GM12864 (cell line): ENCODE measurements at regions not wholly inside any gene's neighbourhood (a gene's known extent, or its start where the extent isn't known, plus 50 kb on each side); places are given as distances from the start of the nearest gene placed in this dataset.

ENCODE experiments used
- DNase-seq: peaks from one replicate; pipeline ENCODE4 v3.0.0-alpha.2; 2011; ENCODE audit warnings: low read depth
- H3K4me3 ChIP-seq: 2 replicates; pipeline ENCODE4 v1.5.1; 2011; ENCODE audit warnings: mild to moderate bottlenecking, low read depth, low read length, control low read depth
- TF ChIP-seq, protein P1 (sequence below): IDR thresholded peaks from 2 replicates; pipeline ENCODE4 v1.5.1; 2011; ENCODE audit warnings: low read depth, mild to moderate bottlenecking, moderate library complexity, low read length, control low read depth, inconsistent platforms; ENCODE audit errors: missing control alignments

DNA sequence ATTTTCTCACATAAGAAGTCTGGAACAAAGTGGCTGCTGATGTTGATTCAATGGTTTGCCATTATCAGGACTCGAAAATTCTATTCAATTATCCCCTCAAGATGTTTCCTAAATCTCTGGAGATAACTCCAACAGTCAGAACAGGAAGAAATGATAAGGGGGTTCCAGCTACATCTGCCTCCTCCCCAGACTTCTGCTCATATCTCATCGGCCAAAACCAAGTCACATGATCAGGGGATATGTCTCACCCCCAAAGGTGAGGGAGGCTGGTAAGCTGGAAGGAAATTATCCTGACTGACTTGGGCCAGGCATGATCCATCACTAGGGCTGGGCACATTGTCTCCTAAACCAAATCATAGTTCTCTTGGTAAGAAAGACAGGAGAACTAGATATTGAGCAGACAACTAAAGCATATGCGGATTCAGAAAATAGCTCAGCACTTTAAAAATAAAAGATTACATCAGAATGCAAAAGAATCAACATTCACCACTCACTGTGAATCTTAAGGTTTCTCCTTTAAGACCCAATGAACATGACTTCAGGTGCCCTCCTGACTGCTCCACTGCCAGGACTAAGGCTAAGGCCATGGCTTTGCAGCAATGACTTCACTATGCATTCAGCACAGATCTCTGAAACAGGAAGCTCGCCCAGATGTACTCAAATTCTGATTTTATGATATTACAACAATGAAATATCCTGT, 306.3 kb downstream of the ENC1 start:
- TF ChIP-seq, protein P1, sequence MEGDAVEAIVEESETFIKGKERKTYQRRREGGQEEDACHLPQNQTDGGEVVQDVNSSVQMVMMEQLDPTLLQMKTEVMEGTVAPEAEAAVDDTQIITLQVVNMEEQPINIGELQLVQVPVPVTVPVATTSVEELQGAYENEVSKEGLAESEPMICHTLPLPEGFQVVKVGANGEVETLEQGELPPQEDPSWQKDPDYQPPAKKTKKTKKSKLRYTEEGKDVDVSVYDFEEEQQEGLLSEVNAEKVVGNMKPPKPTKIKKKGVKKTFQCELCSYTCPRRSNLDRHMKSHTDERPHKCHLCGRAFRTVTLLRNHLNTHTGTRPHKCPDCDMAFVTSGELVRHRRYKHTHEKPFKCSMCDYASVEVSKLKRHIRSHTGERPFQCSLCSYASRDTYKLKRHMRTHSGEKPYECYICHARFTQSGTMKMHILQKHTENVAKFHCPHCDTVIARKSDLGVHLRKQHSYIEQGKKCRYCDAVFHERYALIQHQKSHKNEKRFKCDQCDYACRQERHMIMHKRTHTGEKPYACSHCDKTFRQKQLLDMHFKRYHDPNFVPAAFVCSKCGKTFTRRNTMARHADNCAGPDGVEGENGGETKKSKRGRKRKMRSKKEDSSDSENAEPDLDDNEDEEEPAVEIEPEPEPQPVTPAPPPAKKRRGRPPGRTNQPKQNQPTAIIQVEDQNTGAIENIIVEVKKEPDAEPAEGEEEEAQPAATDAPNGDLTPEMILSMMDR = no peak
- DNase-seq = no peak
- no peak overlapping the region for H3K4me3 ChIP-seq

DNA sequence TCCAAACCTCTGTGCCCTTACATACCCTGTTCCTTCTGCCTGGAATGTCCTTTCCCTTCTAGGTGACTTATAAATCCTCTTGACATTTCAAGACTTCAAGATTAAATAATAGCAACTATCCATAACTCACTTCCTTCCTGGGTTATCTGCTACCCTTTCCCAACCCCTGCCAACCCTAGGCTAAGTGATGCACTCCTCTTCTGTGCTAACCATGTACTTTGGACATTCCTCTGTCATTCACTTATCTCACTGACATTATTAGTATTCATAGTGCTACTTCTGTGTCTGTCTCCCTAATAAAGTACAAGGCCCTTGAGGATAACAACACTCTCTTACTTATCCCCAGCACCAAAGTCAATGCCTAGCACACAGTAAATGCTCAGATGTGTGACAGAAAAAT, 307.1 kb downstream of the ENC1 start:
- no peak overlapping the region for H3K4me3 ChIP-seq
- TF ChIP-seq, protein P1 = no peak
- no peak for DNase-seq

DNA sequence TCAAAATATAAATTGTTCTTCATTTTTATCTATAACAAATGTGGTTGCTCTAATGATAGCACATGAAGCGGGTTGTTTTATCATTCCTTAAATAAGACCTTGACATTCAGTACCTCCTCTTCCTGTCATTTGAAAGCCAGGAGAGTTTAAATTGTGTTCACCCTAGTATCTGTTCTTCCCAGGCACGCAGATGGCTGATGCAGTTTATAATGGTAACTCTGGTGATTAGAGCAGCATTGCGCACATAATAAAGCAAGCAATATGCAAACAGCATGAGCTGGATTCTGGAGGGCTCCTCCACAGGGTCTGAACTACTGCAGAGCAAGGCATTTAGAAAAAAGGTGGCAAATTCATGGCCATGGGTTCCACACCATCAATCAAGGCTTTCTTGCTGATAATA, 307.8 kb downstream of the ENC1 start:
- DNase-seq = no peak
- TF ChIP-seq, protein P1 = no peak
- no peak overlapping the region for H3K4me3 ChIP-seq

DNA sequence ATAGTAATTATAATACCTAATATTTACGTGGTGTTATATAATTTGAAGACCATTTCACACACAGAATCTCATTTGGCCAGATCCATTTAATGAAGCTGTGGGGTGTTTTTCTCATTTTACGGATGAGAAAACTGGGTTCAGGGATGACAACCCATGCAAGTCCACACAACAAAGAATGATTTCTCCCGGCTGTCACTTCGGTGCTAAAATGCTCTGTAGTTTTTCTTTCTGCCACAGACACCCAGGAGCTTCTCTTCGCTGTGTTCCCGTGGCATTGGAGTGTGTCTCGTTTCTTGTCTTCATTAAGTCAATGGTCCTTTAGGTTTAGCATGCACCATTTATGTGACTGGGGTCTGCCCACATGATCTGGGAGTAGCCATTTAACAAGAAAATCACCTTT, 308.5 kb downstream of the ENC1 start:
- TF ChIP-seq, protein P1 = no peak
- no peak overlapping the region for H3K4me3 ChIP-seq
- DNase-seq = no peak

DNA sequence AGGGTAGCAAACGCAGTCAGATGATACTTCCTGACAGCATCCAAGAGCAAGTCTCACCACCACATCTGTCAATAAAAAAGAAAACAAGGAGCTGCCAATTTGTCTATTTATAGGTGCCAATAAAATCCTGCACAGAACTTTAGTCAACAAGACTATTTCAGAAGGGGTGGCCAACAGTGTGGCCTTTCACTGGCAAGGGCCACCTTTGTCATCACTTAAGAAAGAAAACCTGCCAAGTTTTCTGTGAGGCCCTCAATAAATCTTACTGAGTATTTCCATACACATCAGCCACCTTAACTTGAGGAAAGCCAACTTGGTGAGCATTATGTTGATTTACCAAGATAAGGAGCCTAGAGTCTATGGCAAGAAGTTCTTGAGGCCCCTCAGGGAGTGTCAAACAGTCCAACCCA, 312.3 kb downstream of the ENC1 start:
- H3K4me3 ChIP-seq = no peak overlapping the region
- TF ChIP-seq, protein P1 = no peak
- no peak for DNase-seq

DNA sequence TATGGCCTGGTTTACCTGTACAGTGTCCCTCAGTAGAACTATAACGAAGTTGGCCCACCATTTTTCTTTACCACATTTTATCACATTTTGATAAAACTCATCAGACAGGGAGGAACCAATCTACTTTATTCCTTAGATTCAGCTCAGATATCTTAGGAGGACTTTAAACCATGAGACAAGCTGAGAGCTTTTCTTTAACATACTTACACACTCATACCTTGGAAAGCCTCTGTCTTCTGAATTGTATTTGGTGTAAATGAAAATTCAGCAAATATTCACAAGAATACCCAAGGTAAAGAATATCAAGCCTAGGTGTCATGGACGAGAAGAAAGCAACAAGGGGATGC, 313.2 kb downstream of the ENC1 start:
- H3K4me3 ChIP-seq = no peak overlapping the region
- DNase-seq = no peak
- TF ChIP-seq, protein P1 = no peak
